Subcutaneous abdominal adipose tissue (tissue), 5 donors: ENCODE measurements at regions not wholly inside any gene's neighbourhood (a gene's known extent, or its start where the extent isn't known, plus 50 kb on each side); places are given as distances from the start of the nearest gene placed in this dataset.

Experiments
- H3K27ac ChIP-seq: one replicate; pipeline ENCODE4 v1.7.0; 2013; ENCODE audit warnings: low read depth, mild to moderate bottlenecking, inconsistent platforms, low read length, moderate library complexity
- H3K27me3 ChIP-seq, 5 donors: one replicate each; pipeline ENCODE4 v1.7.0; 2013; ENCODE audit warnings: low read length in 5 of 5, inconsistent platforms in 1 of 5; ENCODE audit not compliant: control insufficient read depth in 5 of 5, insufficient read depth in 4 of 5
- H3K36me3 ChIP-seq, 5 donors: one replicate each; pipeline ENCODE4 v1.7.0; 2013; ENCODE audit warnings: low read length in 5 of 5; ENCODE audit not compliant: control insufficient read depth in 5 of 5, insufficient read depth in 5 of 5
- H3K4me1 ChIP-seq, 5 donors: one replicate each; pipeline ENCODE4 v1.7.0; 2013; ENCODE audit warnings: low read length in 5 of 5, mild to moderate bottlenecking in 3 of 5, moderate library complexity in 1 of 5; ENCODE audit not compliant: control insufficient read depth in 5 of 5, insufficient read depth in 5 of 5
- H3K4me3 ChIP-seq, 5 donors: one replicate each; pipeline ENCODE4 v1.7.0; 2013; ENCODE audit warnings: low read length in 5 of 5, low read depth in 1 of 5
- H3K9ac ChIP-seq, 5 donors: one replicate each; pipeline ENCODE4 v1.7.0; 2013; ENCODE audit warnings: low read length in 5 of 5, mild to moderate bottlenecking in 4 of 5, moderate library complexity in 3 of 5
- H3K9me3 ChIP-seq, 5 donors: one replicate each; pipeline ENCODE4 v1.7.0; 2013; ENCODE audit warnings: low read length in 5 of 5; ENCODE audit not compliant: control insufficient read depth in 5 of 5
- donor health status: healthy.
- donor health status: healthy.
- donor health status: healthy.
- donor health status: healthy.
- donor health status: healthy.

- Histone ChIP-seq H3K27ac (no peak overlapping the region), H3K4me1 (peaks cover 0 to 5% (median 0%) of the 10 kb centered on the region in 5 donors), H3K4me3 (no peak overlapping the region), H3K9me3 (no peaks in the 10 kb centered on the region), H3K9ac (no peak overlapping the region), H3K36me3 (peaks cover 0 to 2% (median 0%) of the 10 kb centered on the region in 5 donors), H3K27me3 (peaks cover 0 to 2% (median 0%) of the 10 kb centered on the region in 5 donors)
Observed at GRCh38 chr14:38837343-38838048, 265.5 kb downstream of the SEC23A start.

GRCh38 chr14:38836539-38836938 is 266.5 kb downstream of the SEC23A start:
- no peaks in the 10 kb centered on the region for H3K9me3 ChIP-seq
- H3K4me1 ChIP-seq = peaks cover 0 to 5% (median 0%) of the 10 kb centered on the region in 5 donors
- peaks cover 0 to 2% (median 0%) of the 10 kb centered on the region in 5 donors for H3K27me3 ChIP-seq
- peaks cover 0 to 2% (median 0%) of the 10 kb centered on the region in 5 donors for H3K36me3 ChIP-seq
- no peak overlapping the region for H3K9ac ChIP-seq
- no peak overlapping the region for H3K4me3 ChIP-seq
- no peak overlapping the region for H3K27ac ChIP-seq

- no peaks in the 10 kb centered on the region for H3K9me3 ChIP-seq
Observed at GRCh38 chr14:38835874-38836273, 267.2 kb downstream of the SEC23A start.

GRCh38 chr14:38828183-38828827 is 274.7 kb downstream of the SEC23A start:
- Histone ChIP-seq H3K27me3 (no peaks in the 10 kb centered on the region), H3K36me3 (no peaks in the 10 kb centered on the region), H3K4me1 (no peaks in the 10 kb centered on the region), H3K27ac (no peak overlapping the region), H3K9ac (no peak overlapping the region), H3K9me3 (no peaks in the 10 kb centered on the region), H3K4me3 (no peak overlapping the region)

More at GRCh38 chr14:38835874-38836273, 267.2 kb downstream of the SEC23A start:
- no peak overlapping the region for H3K4me3 ChIP-seq
- no peak overlapping the region for H3K27ac ChIP-seq
- H3K4me1 ChIP-seq = peaks cover 0 to 5% (median 0%) of the 10 kb centered on the region in 5 donors
- no peak overlapping the region for H3K9ac ChIP-seq
- H3K36me3 ChIP-seq = peaks cover 0 to 2% (median 0%) of the 10 kb centered on the region in 5 donors
- H3K27me3 ChIP-seq = peaks cover 0 to 2% (median 0%) of the 10 kb centered on the region in 5 donors

GRCh38 chr14:38824706-38825105 is 278.3 kb downstream of the SEC23A start:
- Histone ChIP-seq H3K9ac (no peak overlapping the region), H3K4me1 (no peaks in the 10 kb centered on the region), H3K4me3 (no peak overlapping the region), H3K27me3 (no peaks in the 10 kb centered on the region), H3K27ac (no peak overlapping the region), H3K36me3 (no peaks in the 10 kb centered on the region), H3K9me3 (no peaks in the 10 kb centered on the region)

GRCh38 chr14:38818555-38818954 is 284.5 kb downstream of the SEC23A start:
- H3K9me3 ChIP-seq = no peaks in the 10 kb centered on the region
- no peak overlapping the region for H3K4me3 ChIP-seq
- no peaks in the 10 kb centered on the region for H3K36me3 ChIP-seq
- no peak overlapping the region for H3K27ac ChIP-seq
- no peak overlapping the region for H3K9ac ChIP-seq
- H3K27me3 ChIP-seq = no peaks in the 10 kb centered on the region
- no peaks in the 10 kb centered on the region for H3K4me1 ChIP-seq

GRCh38 chr14:38808734-38809455 is 294.1 kb downstream of the SEC23A start:
- H3K4me1 ChIP-seq = no peaks in the 10 kb centered on the region
- H3K36me3 ChIP-seq = no peaks in the 10 kb centered on the region
- H3K9me3 ChIP-seq = no peaks in the 10 kb centered on the region
- H3K27ac ChIP-seq = no peak overlapping the region
- no peaks in the 10 kb centered on the region for H3K27me3 ChIP-seq
- H3K4me3 ChIP-seq = no peak overlapping the region
- H3K9ac ChIP-seq = no peak overlapping the region

- H3K4me1 ChIP-seq = no peaks in the 10 kb centered on the region
- no peak overlapping the region for H3K9ac ChIP-seq
- H3K9me3 ChIP-seq = peaks cover 0 to 14% (median 10%) of the 10 kb centered on the region in 5 donors
- no peak overlapping the region for H3K4me3 ChIP-seq
- no peak overlapping the region for H3K27ac ChIP-seq
- H3K27me3 ChIP-seq = no peaks in the 10 kb centered on the region
- no peaks in the 10 kb centered on the region for H3K36me3 ChIP-seq
Observed at GRCh38 chr14:38799671-38800070, 303.4 kb downstream of the SEC23A start.

- Histone ChIP-seq H3K36me3 (no peaks in the 10 kb centered on the region), H3K4me3 (no peak overlapping the region), H3K9ac (no peak overlapping the region), H3K27ac (no peak overlapping the region), H3K9me3 (no peaks in the 10 kb centered on the region), H3K4me1 (no peaks in the 10 kb centered on the region), H3K27me3 (no peaks in the 10 kb centered on the region)
Observed at GRCh38 chr14:38794677-38795076, 308.4 kb downstream of the SEC23A start.

GRCh38 chr14:38791862-38792261 is 311.2 kb downstream of the SEC23A start:
- H3K9me3 ChIP-seq = no peaks in the 10 kb centered on the region
- H3K4me1 ChIP-seq = no peaks in the 10 kb centered on the region
- no peak overlapping the region for H3K9ac ChIP-seq
- no peak overlapping the region for H3K27ac ChIP-seq
- H3K27me3 ChIP-seq = no peaks in the 10 kb centered on the region
- H3K36me3 ChIP-seq = no peaks in the 10 kb centered on the region
- H3K4me3 ChIP-seq = no peak overlapping the region
